ENCODE measurements at regions not wholly inside any gene's neighbourhood (a gene's known extent, or its start where the extent isn't known, plus 50 kb on each side); places are given as distances from the start of the nearest gene placed in this dataset.

DNA sequence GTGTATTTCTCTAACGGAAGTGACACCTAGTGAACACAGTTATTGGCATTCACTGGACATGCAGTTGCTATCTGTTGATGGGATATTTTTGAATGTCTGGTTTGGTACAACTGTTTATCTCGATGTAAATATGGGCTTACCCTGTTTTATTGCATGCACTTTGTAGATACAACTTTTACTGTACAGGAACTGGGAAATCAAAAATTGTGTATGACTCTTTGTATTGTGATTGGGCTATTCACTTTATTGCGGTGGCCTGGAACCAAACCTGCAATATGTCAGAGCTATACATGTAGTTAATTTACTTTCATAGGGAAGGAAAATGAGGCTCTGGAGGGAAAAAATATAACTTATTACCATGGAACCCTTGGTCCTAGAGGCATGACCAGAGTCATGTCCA lies 380.7 kb upstream of the KIRREL3 start:
- no peak for TF ChIP-seq EZH2 (IDR thresholded peaks at IDR 0.05; ENCODE audit: borderline replicate concordance, insufficient read depth, low read depth, low read length, poor library complexity, severe bottlenecking)
- TF ChIP-seq, protein P1, sequence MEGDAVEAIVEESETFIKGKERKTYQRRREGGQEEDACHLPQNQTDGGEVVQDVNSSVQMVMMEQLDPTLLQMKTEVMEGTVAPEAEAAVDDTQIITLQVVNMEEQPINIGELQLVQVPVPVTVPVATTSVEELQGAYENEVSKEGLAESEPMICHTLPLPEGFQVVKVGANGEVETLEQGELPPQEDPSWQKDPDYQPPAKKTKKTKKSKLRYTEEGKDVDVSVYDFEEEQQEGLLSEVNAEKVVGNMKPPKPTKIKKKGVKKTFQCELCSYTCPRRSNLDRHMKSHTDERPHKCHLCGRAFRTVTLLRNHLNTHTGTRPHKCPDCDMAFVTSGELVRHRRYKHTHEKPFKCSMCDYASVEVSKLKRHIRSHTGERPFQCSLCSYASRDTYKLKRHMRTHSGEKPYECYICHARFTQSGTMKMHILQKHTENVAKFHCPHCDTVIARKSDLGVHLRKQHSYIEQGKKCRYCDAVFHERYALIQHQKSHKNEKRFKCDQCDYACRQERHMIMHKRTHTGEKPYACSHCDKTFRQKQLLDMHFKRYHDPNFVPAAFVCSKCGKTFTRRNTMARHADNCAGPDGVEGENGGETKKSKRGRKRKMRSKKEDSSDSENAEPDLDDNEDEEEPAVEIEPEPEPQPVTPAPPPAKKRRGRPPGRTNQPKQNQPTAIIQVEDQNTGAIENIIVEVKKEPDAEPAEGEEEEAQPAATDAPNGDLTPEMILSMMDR (IDR thresholded peaks at IDR 0.05), result no peak

Measured in B cell (primary cell).